ENCODE measurements at regions not wholly inside any gene's neighbourhood (a gene's known extent, or its start where the extent isn't known, plus 50 kb on each side); places are given as distances from the start of the nearest gene placed in this dataset.
"Not testable (repeated sequence)": the region's sequence is repeated elsewhere in the genome, so short reads cannot be mapped to it uniquely, and the experiment has no call there.

DNA sequence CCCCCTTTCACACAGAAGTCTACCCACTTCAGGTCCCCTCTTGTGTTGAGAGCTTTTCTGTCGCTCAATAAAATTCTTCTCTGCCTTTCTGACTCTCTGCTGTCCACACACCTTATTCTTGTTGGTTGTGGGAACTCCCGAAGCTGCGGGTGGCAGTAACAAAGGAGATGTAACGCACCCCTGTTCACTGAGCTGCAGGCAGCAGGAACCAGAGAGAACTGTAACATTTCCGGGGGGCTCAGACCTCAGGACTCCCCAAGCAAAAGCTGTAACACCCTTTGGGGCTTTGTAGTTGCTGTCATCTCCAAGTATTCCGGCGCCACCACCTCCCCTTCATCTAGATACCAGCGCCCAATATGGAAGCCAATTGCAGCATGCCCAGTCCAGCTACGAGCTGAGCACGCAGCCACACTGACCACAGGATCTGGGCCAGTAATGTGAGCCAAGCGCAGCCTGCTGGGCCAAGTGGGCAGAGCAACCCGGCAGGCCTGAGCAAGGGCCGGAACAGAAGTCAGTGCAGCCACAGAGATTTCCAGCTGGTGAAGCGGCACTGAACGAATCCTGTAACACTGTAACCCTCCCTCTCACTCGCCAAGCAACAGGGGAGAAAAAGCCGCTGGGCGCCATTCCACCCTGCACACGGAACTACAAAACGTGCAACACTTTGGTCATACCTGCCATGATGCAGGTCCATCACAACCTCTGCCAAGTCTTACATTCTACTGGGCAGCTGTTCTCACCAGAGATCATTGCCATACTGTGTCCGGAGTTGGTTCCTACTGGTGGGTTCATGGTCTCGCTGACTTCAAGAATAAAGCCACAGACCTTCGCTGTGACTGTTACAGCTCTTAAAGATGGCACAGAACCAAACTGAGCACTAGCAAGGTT is 194.3 kb downstream of the SPATA31A6 start:
- H3K27ac Mint-ChIP-seq; intact Hi-C loops (cut with micrococcal nuclease); H3K27me3 Mint-ChIP-seq; H3K4me3 Mint-ChIP-seq; H3K9me3 Mint-ChIP-seq; DNase-seq; H3K4me1 Mint-ChIP-seq; H3K36me3 Mint-ChIP-seq (ENCODE audit: low read depth): not testable (repeated sequence)

- intact Hi-C loops (cut with micrococcal nuclease), result no loop called here
- no peak overlapping the region for H3K4me3 Mint-ChIP-seq
- H3K36me3 Mint-ChIP-seq (ENCODE audit: low read depth), result no peaks in the 10 kb centered on the region
These were observed 195.0 kb downstream of the SPATA31A6 start for GRCh38 chr9:42378418-42378815.

DNA sequence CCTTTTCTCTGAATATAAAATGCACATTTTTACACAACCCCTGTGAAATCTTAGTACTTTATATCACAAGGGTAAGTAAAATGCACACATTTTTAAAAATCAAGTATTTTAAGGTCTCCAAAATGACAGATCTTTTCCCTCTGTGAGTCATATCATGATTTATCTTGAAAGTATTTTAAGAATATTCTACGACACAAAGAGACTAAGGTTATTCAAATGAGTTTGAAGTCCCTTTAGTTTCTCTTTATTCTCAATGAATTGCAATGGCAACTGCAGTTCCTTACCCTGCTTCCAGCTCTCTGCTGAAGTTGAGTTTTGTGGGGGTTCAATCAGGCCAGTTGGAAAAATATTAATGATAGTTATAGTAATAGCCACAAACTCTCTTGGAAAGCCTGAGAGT is 196.1 kb downstream of the SPATA31A6 start:
- H3K36me3 Mint-ChIP-seq (ENCODE audit: low read depth); DNase-seq; intact Hi-C loops (cut with micrococcal nuclease); H3K27ac Mint-ChIP-seq; H3K9me3 Mint-ChIP-seq; H3K27me3 Mint-ChIP-seq; H3K4me1 Mint-ChIP-seq; H3K4me3 Mint-ChIP-seq: not testable (repeated sequence)

More at GRCh38 chr9:42378418-42378815, 195.0 kb downstream of the SPATA31A6 start:
- no peaks in the 10 kb centered on the region for H3K27me3 Mint-ChIP-seq
- no peak overlapping the region for H3K27ac Mint-ChIP-seq
- no peaks in the 10 kb centered on the region for H3K4me1 Mint-ChIP-seq
- DNase-seq, result no peak
- peaks cover 8% of the 10 kb centered on the region for H3K9me3 Mint-ChIP-seq

GRCh38 chr9:42384585-42384984 is 201.1 kb downstream of the SPATA31A6 start:
- H3K9me3 Mint-ChIP-seq; H3K27ac Mint-ChIP-seq; H3K4me3 Mint-ChIP-seq; H3K4me1 Mint-ChIP-seq; DNase-seq; intact Hi-C loops (cut with micrococcal nuclease); H3K36me3 Mint-ChIP-seq (ENCODE audit: low read depth); H3K27me3 Mint-ChIP-seq: not testable (repeated sequence)

DNA sequence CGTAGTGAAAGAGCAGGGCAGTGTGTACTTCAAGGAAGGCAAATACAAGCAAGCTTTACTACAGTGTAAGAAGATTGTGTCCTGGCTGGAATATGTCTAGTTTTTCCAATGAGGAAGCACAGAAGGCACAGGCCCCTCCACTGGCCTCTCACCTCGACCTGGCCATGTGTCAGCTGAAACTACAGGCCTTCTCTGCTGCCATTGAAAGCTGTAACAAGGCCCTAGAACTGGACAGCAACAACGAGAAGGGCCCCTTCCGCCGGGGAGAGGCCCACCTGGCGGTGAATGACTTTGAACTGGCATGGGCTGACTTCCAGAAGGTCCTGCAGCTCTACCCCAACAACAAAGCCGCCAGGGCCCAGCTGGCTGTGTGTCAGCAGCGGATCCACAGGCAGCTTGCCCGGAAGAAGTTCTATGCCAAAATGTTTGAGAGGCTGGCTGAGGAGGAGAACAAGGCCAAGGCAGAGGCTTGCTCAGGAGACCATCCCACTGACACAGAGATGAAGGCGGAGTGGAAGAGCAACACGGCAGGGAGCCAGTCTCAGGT is 202.2 kb downstream of the SPATA31A6 start:
- H3K4me3 Mint-ChIP-seq; H3K9me3 Mint-ChIP-seq; H3K27ac Mint-ChIP-seq; H3K27me3 Mint-ChIP-seq; H3K36me3 Mint-ChIP-seq (ENCODE audit: low read depth); H3K4me1 Mint-ChIP-seq; intact Hi-C loops (cut with micrococcal nuclease); DNase-seq: not testable (repeated sequence)

- Mint-ChIP-seq H3K36me3 (ENCODE audit: low read depth) (no peaks in the 10 kb centered on the region), H3K9me3 (no peaks in the 10 kb centered on the region), H3K27me3 (no peaks in the 10 kb centered on the region), H3K27ac (no peak overlapping the region), H3K4me1 (no peaks in the 10 kb centered on the region), H3K4me3 (no peak overlapping the region)
- intact Hi-C loops (cut with micrococcal nuclease), result no loop called here
- no peak for DNase-seq
These were observed 203.0 kb downstream of the SPATA31A6 start for GRCh38 chr9:42386477-42386876.

- no peak overlapping the region for H3K4me3 Mint-ChIP-seq
- intact Hi-C loops (cut with micrococcal nuclease), result no loop called here
- H3K36me3 Mint-ChIP-seq (ENCODE audit: low read depth), result no peaks in the 10 kb centered on the region
- no peaks in the 10 kb centered on the region for H3K4me1 Mint-ChIP-seq
- DNase-seq, result no peak
- H3K27me3 Mint-ChIP-seq, result no peaks in the 10 kb centered on the region
- no peak overlapping the region for H3K27ac Mint-ChIP-seq
- no peaks in the 10 kb centered on the region for H3K9me3 Mint-ChIP-seq
These were observed 204.8 kb downstream of the SPATA31A6 start for GRCh38 chr9:42388146-42388690.

DNA sequence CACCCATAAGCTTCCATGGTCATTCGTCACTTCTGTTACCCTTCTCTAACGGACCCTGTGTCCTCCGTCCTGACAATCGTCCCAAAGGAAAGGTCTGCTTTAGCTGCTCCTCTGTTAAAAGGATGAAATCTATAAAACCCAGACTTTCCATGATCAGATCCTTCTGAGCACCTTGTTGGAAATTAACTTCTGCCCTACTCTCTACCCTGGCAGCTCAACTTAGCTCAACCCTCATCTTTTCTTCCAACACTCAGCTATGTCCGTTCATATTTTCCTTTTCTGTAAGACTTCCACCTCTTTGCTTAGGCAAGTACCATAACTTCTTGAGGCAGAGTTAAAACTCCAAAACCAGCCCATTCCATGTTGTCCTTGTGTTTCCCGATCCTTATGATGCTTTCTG is 205.4 kb downstream of the SPATA31A6 start:
- no peak for DNase-seq
- Mint-ChIP-seq H3K27ac (no peak overlapping the region), H3K9me3 (no peaks in the 10 kb centered on the region), H3K27me3 (no peaks in the 10 kb centered on the region), H3K4me1 (no peaks in the 10 kb centered on the region), H3K4me3 (no peak overlapping the region), H3K36me3 (ENCODE audit: low read depth) (no peaks in the 10 kb centered on the region)
- intact Hi-C loops (cut with micrococcal nuclease), result no loop called here

DNA sequence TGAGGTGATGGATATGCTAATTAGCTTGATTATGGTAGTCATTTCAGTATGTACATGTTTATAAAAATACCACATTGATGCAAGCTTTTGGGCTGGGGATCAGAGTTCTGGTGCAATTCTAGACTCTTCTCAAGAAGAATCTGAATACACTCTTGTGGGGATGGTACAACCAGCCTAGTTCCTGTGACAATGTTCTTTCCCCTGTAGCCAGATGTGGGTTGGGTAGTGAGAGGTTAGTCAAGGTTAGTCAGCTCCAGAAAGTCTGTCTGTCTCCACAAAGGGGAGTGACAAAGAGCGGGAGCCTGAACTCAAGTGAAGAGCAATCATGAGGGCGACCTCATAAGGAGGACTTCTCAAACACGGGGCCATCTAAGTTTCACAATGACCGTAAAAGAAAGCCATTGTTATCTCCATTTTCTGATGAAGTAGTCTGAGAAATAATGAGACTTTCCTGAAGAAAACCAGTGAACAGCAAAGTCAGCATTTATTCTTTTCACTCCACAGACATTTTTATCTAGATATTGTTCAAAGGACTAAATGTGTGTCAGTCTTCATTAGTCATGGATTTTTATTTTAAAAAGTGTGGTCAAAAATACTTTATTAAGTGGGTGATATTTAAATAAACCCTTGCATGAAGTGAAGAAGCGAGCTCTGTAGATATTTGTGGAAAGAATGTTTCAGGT is 209.5 kb downstream of the SPATA31A6 start:
- intact Hi-C loops (cut with micrococcal nuclease); DNase-seq; H3K27ac Mint-ChIP-seq; H3K4me3 Mint-ChIP-seq; H3K36me3 Mint-ChIP-seq (ENCODE audit: low read depth); H3K27me3 Mint-ChIP-seq; H3K9me3 Mint-ChIP-seq; H3K4me1 Mint-ChIP-seq: not testable (repeated sequence)

- no peaks in the 10 kb centered on the region for H3K36me3 Mint-ChIP-seq (ENCODE audit: low read depth)
- H3K27me3 Mint-ChIP-seq, result no peaks in the 10 kb centered on the region
These were observed 212.9 kb downstream of the SPATA31A6 start for GRCh38 chr9:42396318-42396717.

GRCh38 chr9:42397336-42397735 is 213.9 kb downstream of the SPATA31A6 start:
- H3K27ac Mint-ChIP-seq; H3K9me3 Mint-ChIP-seq; intact Hi-C loops (cut with micrococcal nuclease); DNase-seq; H3K27me3 Mint-ChIP-seq; H3K36me3 Mint-ChIP-seq (ENCODE audit: low read depth); H3K4me3 Mint-ChIP-seq; H3K4me1 Mint-ChIP-seq: not testable (repeated sequence)

More at GRCh38 chr9:42396318-42396717, 212.9 kb downstream of the SPATA31A6 start:
- intact Hi-C loops (cut with micrococcal nuclease), result no loop called here
- Mint-ChIP-seq H3K4me1 (no peaks in the 10 kb centered on the region), H3K27ac (no peak overlapping the region), H3K4me3 (no peak overlapping the region), H3K9me3 (no peaks in the 10 kb centered on the region)
- no peak for DNase-seq

GRCh38 chr9:42402919-42403318 is 219.5 kb downstream of the SPATA31A6 start:
- H3K27ac Mint-ChIP-seq; H3K27me3 Mint-ChIP-seq; DNase-seq; intact Hi-C loops (cut with micrococcal nuclease); H3K4me1 Mint-ChIP-seq; H3K4me3 Mint-ChIP-seq; H3K9me3 Mint-ChIP-seq; H3K36me3 Mint-ChIP-seq (ENCODE audit: low read depth): not testable (repeated sequence)

GRCh38 chr9:42409581-42409980 is 226.1 kb downstream of the SPATA31A6 start:
- DNase-seq; intact Hi-C loops (cut with micrococcal nuclease); H3K36me3 Mint-ChIP-seq (ENCODE audit: low read depth); H3K4me3 Mint-ChIP-seq; H3K4me1 Mint-ChIP-seq; H3K9me3 Mint-ChIP-seq; H3K27me3 Mint-ChIP-seq; H3K27ac Mint-ChIP-seq: not testable (repeated sequence)

DNA sequence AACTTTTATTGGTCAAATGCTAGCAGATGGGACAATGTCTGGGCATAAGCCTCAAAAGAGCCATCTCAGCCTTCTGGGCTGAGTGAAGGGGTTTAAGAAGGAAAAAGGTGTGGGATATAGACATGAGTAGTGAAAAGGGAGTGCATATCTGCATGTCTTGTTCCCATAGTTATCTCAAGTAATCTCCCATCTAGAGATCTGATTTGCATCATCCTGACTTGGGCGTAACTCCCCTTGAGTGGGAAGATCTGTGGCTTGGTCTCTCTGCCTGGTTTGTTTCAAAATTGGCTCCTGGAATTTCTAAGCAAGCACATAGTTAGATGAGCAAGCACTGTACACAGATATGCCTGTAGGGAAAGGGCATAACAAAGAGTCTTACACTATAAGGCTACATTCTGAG is 228.9 kb downstream of the SPATA31A6 start:
- not testable (repeated sequence) for H3K9me3 Mint-ChIP-seq, DNase-seq

More for the DNA sequence above, 228.9 kb downstream of the SPATA31A6 start:
- H3K4me1 Mint-ChIP-seq; H3K27me3 Mint-ChIP-seq; H3K4me3 Mint-ChIP-seq; H3K27ac Mint-ChIP-seq; H3K36me3 Mint-ChIP-seq (ENCODE audit: low read depth); intact Hi-C loops (cut with micrococcal nuclease): not testable (repeated sequence)

Data from activated CD4-positive, alpha-beta T cell treated with anti-CD3 and anti-CD28 coated beads, Interleukin-2, amount 10 ng/mL, durations not matched to agents 24 days and 14 days (primary cell).